MM.1S (cell line): ENCODE measurements at regions not wholly inside any gene's neighbourhood (a gene's known extent, or its start where the extent isn't known, plus 50 kb on each side); places are given as distances from the start of the nearest gene placed in this dataset.

Experiments used
- EZH2 ChIP-seq: fragments of 300-600 bp; sonication (generic); optimal IDR thresholded peaks from 2 replicates; pipeline ENCODE3; 2017; ENCODE audit warnings: low read depth, mild to moderate bottlenecking, antibody characterized with exemption, low read length, mixed read lengths
- EZH2phosphoT487 ChIP-seq: fragments of 300-600 bp; sonication (generic); IDR thresholded peaks from 2 replicates; pipeline ENCODE4 v1.6.1; 2018; ENCODE audit warnings: antibody characterized with exemption, low read length
- TF ChIP-seq, protein P1 (sequence below): fragments of 300-600 bp; sonication (generic); IDR thresholded peaks from 2 replicates; pipeline ENCODE4 v1.5.1; 2016; ENCODE audit warnings: antibody characterized with exemption, low read length, mixed read lengths

GRCh38 chr5:68565427-68565826, 349.9 kb downstream of the PIK3R1 start:
- TF ChIP-seq, protein P1, sequence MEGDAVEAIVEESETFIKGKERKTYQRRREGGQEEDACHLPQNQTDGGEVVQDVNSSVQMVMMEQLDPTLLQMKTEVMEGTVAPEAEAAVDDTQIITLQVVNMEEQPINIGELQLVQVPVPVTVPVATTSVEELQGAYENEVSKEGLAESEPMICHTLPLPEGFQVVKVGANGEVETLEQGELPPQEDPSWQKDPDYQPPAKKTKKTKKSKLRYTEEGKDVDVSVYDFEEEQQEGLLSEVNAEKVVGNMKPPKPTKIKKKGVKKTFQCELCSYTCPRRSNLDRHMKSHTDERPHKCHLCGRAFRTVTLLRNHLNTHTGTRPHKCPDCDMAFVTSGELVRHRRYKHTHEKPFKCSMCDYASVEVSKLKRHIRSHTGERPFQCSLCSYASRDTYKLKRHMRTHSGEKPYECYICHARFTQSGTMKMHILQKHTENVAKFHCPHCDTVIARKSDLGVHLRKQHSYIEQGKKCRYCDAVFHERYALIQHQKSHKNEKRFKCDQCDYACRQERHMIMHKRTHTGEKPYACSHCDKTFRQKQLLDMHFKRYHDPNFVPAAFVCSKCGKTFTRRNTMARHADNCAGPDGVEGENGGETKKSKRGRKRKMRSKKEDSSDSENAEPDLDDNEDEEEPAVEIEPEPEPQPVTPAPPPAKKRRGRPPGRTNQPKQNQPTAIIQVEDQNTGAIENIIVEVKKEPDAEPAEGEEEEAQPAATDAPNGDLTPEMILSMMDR: no peak
- TF ChIP-seq EZH2: no peak
- no peak for TF ChIP-seq EZH2phosphoT487
